Ecto neural progenitor cell (in vitro differentiated cells): ENCODE measurements at regions not wholly inside any gene's neighbourhood (a gene's known extent, or its start where the extent isn't known, plus 50 kb on each side); places are given as distances from the start of the nearest gene placed in this dataset.
"Not testable (repeated sequence)": the region's sequence is repeated elsewhere in the genome, so short reads cannot be mapped to it uniquely, and the experiment has no call there.

Source experiments
- DNase-seq: peaks from one replicate; pipeline ENCODE4 v3.0.0-alpha.2; 2018; ENCODE audit warnings: low spot score

- DNase-seq = no peak
Measured at GRCh38 chr14:97074456-97074855, 277.3 kb downstream of the VRK1 start.

- no peak for DNase-seq
Measured at GRCh38 chr14:97074856-97075255, 277.7 kb downstream of the VRK1 start.

GRCh38 chr14:97077253-97077653 is 280.1 kb downstream of the VRK1 start:
- DNase-seq = no peak

- DNase-seq = no peak
Measured at GRCh38 chr14:97077687-97078086, 280.5 kb downstream of the VRK1 start.

GRCh38 chr14:97080991-97081390 is 283.8 kb downstream of the VRK1 start:
- DNase-seq = no peak

GRCh38 chr14:97095269-97095668 is 298.1 kb downstream of the VRK1 start:
- no peak for DNase-seq

GRCh38 chr14:97097296-97097695 is 300.1 kb downstream of the VRK1 start:
- no peak for DNase-seq

- no peak for DNase-seq
Measured at GRCh38 chr14:97100306-97100705, 303.1 kb downstream of the VRK1 start.

- DNase-seq = no peak
Measured at GRCh38 chr14:97101561-97101960, 304.4 kb downstream of the VRK1 start.

- DNase-seq = no peak
Measured at GRCh38 chr14:97104029-97104428, 306.8 kb downstream of the VRK1 start.

GRCh38 chr14:97106166-97106565 is 309.0 kb downstream of the VRK1 start:
- no peak for DNase-seq

- DNase-seq = no peak
Measured at GRCh38 chr14:97106609-97107008, 309.4 kb downstream of the VRK1 start.

GRCh38 chr14:97107080-97107479 is 309.9 kb downstream of the VRK1 start:
- DNase-seq = no peak

GRCh38 chr14:97107760-97108159 is 310.6 kb downstream of the VRK1 start:
- no peak for DNase-seq

- no peak for DNase-seq
Measured at GRCh38 chr14:97109234-97109633, 312.1 kb downstream of the VRK1 start.

GRCh38 chr14:97113339-97113738 is 316.2 kb downstream of the VRK1 start:
- no peak for DNase-seq

GRCh38 chr14:97116546-97116945 is 319.4 kb downstream of the VRK1 start:
- DNase-seq = no peak

- no peak for DNase-seq
Measured at GRCh38 chr14:97117693-97118092, 320.5 kb downstream of the VRK1 start.

- DNase-seq = no peak
Measured at GRCh38 chr14:97120204-97120603, 323.0 kb downstream of the VRK1 start.

- no peak for DNase-seq
Measured at GRCh38 chr14:97120611-97121031, 323.4 kb downstream of the VRK1 start.

- no peak for DNase-seq
Measured at GRCh38 chr14:97129639-97130038, 332.5 kb downstream of the VRK1 start.

- DNase-seq = not testable (repeated sequence)
Measured at GRCh38 chr14:97135847-97136246, 338.7 kb downstream of the VRK1 start.

GRCh38 chr14:97137705-97138104 is 340.5 kb downstream of the VRK1 start:
- no peak for DNase-seq

- DNase-seq = no peak
Measured at GRCh38 chr14:97138801-97139200, 341.6 kb downstream of the VRK1 start.

GRCh38 chr14:97143011-97143410 is 345.8 kb downstream of the VRK1 start:
- DNase-seq = no peak
